GM18858 (cell line): ENCODE measurements at regions not wholly inside any gene's neighbourhood (a gene's known extent, or its start where the extent isn't known, plus 50 kb on each side); places are given as distances from the start of the nearest gene placed in this dataset.
"Not testable (repeated sequence)": the region's sequence is repeated elsewhere in the genome, so short reads cannot be mapped to it uniquely, and the experiment has no call there.

Experiments
- ATAC-seq: cut with Tn5 transposase; IDR thresholded peaks from one replicate; pipeline ENCODE4 v1.9.1; 2021; ENCODE audit not compliant: unreplicated experiment

GRCh38 chr18:78421392-78421791, 558.2 kb upstream of the SALL3 start:
- no peak for ATAC-seq

DNA sequence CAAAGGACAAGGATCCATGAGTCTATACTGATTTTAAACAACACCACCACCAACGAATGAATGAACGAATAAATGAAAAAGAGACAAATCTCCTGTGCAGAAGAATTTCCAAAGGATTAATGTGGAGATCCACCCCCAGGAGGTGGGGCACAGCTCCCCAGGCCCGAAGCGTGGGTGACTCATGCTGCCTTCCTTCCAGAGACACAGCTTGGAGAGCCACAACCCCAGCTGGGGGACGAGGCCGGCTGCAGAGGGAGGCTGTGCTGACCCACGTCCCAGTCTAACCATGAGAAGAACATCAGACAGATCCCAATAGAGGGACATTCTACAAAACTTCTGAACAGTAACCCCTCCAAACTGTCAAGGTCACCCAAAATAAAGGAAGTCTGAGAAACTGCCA, 557.3 kb upstream of the SALL3 start:
- ATAC-seq, result no peak

DNA sequence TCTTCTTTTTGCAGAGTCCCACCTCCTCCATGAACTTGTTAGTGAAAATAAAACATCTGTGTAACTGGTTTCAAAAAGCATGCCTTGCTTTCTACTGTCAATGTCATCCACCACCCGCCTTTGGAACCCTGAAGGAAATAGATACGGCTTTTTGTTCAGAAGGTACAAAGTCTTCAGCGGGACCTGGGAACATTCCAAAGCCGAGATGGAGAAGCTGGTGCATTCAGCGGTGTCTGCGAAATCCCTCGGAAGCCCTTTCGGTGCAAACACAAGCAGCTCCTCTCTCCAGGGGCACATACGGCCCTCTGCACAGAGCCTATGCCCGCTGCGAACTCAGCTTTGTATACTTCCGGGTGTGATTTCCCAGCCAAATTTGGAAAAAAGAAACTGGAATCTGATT, 555.8 kb upstream of the SALL3 start:
- ATAC-seq, result no peak

GRCh38 chr18:78424403-78425018, 555.1 kb upstream of the SALL3 start:
- no peak for ATAC-seq

DNA sequence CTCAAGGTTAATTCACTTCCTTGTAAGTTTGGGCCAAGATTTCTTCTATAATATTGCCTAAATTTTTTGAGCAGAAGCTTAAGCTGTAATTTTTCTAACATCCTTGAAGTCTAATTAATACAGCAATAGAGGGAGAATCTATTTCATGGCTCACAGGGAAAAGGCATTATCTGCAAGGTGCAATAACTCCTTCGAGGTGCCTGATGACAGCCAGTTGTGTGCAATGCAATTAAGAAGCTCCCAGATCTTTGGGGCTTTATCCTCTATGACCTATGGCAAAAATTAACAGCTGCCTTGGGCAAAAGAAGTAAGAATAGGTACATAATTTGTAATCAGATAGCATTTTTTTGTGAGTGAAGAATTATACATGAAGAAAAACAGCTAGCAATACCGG, 554.6 kb upstream of the SALL3 start:
- no peak for ATAC-seq

- ATAC-seq, result no peak
Measured at GRCh38 chr18:78427081-78427480, 552.5 kb upstream of the SALL3 start.

DNA sequence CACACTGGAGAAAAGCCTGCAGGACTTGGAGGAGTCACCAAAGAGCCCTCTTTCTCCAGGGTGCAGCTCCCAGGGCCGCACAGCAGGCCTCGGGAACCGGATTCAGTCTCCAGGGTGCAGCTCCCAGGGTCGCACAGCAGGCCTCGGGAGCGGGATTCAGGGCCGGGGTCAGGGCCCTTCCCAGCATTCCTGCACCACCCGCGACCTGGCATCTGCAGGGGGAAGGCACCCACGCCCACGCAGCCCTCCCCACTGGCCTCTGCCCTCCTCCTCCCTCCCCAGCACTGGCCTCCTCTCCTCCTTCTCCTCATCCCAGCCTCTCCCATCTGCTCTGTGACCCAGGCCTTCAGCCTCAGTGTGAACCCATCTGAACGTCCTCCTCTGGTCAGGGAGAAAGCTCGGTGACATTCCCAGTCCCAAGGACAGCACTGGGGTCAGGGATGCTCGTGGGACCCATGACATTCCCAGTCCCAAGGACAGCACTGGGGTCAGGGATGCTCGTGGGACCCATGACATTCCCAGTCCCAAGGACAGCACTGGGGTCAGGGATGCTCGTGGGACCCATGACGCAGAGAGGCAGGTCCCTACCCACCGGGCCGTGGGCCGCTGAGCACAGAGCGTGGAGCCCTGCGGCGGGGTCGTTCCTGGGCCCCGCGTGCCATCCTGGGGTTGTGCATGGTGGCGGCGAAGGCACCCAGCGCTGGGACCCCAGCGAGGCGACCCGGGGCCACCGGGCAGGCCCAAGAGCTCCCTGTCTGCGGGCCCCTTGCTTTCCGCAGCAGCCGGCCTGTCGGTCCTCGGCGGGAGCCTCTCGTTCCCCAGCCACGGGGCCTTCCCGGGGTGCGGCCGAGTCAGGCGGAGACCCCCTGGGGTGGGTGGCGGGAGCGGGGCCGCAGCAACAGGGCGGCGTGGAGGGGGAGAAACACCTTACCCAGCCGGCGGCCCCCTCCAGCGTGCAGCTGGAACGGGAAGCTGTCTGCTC, 550.2 kb upstream of the SALL3 start:
- ATAC-seq, result no peak

DNA sequence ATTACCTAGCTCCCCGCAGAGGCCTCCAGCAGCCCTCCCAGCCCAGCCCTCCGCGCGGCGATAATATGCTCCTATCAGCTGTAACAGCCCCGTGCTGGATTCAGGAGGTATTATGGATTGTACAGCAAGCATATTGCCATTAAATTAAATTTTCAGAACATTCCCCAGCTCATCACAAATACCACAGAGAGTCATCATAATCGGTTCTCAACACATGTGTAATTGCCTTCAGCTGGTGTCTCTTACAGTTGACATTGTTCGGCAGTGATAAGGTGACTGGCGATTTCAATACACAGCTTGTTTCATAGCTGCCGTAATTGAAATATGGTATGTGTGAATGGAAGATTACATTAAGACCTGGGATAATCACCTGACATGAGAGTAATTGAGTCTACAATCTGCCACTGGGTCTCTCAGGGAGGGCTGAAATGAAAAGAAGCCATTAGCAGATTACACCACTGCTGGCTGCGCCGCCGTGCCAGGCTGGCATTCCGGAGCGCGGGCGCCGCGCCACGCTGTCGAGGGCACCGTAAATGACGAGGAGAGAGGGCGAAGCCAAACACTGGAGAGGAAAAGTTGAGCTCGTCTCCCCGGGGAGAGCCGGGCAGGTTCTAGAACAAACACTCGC, 549.4 kb upstream of the SALL3 start:
- no peak for ATAC-seq

GRCh38 chr18:78431606-78432005, 548.0 kb upstream of the SALL3 start:
- ATAC-seq, result no peak

DNA sequence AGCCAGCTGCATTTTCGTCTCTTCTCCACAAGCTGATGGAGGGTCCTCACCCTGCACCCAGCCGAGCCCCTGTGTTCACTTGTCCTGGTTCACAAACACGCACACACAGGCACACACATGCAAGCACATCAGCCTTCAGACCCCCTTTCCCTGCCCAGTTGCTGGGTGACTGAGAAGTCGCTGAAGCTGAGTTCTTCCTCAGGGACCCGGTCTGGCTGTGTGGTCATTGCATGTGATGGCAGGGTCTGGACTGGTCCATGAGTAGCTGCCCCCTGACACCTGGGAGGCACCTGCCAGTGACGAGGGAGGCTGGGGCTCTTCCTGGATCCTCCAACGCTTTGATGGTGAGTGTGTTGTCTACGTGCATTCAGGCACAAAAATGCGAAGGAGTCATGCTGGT, 546.1 kb upstream of the SALL3 start:
- no peak for ATAC-seq

GRCh38 chr18:78436110-78436509, 543.5 kb upstream of the SALL3 start:
- ATAC-seq, result no peak

- not testable (repeated sequence) for ATAC-seq
Measured at GRCh38 chr18:78438235-78438634, 541.4 kb upstream of the SALL3 start.

DNA sequence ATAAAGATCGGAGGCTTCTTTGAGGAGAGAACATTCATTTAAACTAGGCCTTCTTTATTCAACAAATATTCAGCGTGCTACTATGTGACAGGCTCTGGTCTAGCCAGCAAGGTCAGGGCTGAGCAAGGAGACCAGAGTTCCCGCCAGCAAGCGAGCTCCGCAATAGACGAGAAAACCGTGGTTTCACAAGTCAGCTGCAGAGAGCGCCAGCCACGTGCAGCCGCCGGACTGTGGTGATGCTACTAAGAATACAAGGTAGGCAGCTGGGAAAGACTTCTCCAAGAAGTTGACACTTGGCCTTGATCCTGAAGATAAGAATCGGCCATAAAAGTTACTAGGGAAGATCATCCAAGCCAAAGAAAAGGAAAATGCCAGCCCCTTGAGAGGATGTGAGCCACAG, 533.7 kb upstream of the SALL3 start:
- ATAC-seq, result no peak

GRCh38 chr18:78447211-78447610, 532.4 kb upstream of the SALL3 start:
- no peak for ATAC-seq

GRCh38 chr18:78448106-78448505, 531.5 kb upstream of the SALL3 start:
- no peak for ATAC-seq

GRCh38 chr18:78448591-78448990, 531.0 kb upstream of the SALL3 start:
- ATAC-seq, result no peak

DNA sequence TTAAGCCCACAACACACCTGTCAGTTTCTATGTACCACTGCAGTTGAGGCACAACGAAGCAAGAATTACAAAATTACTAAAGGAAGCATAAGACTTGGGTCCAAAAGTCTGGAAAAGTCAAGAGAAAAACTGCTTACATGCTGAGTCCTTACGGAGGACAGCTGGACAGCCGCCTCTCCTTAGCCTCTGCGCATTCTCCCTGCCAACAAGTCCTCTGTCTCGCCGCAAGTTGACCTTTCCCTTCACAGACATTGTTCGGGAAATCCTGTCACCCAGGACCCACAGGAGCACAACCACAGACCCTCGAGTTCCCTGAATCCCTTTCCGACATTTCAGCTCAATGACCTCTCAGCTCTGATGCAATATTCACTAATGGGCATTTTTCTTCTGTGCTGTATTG, 525.4 kb upstream of the SALL3 start:
- ATAC-seq, result no peak

- no peak for ATAC-seq
Measured at GRCh38 chr18:78455386-78455785, 524.2 kb upstream of the SALL3 start.

GRCh38 chr18:78457011-78457410, 522.6 kb upstream of the SALL3 start:
- no peak for ATAC-seq

- ATAC-seq, result no peak
Measured at GRCh38 chr18:78457731-78458130, 521.9 kb upstream of the SALL3 start.

DNA sequence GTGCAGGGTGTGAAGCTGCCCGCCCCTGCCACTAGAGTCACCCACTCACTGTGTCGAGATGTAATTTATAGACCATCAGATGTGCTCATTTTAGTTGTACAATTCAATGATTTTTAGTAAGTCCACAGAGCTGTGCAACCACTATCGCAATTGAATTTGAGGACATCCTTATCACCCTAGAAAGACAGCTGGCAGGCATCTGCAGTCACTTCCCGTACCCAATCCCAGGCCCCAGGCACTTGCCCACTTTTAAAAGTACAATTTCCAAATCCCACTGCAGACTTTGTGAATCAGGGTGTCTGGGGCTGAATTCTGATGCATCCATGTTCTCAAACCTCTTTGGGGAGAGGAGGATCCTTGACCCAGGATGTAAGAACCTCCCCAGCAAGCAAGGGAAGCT, 521.3 kb upstream of the SALL3 start:
- ATAC-seq, result no peak

DNA sequence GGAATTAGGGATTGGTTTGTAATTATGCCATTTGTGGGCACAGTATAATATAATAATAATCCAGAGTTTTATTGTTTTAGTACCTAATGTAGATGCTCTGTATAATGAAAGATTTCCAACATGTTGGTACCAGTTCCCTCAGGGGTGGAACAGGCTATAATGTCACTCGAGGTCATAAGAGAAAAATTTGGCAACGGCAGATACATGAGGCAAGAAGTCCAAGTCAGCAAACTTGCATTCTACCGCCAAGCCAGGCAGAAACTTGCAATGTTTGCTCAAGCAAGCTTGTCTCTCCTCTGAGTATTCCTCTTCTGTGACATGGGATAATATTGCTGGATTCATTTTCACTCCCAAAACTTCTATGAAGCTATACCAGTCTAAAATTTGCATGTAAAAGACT, 520.0 kb upstream of the SALL3 start:
- no peak for ATAC-seq
